ENCODE measurements at regions not wholly inside any gene's neighbourhood (a gene's known extent, or its start where the extent isn't known, plus 50 kb on each side); places are given as distances from the start of the nearest gene placed in this dataset.
A peak's percentile ranks its signal among the peaks of the same experiment; 100 is the strongest.
"Not testable (repeated sequence)": the region's sequence is repeated elsewhere in the genome, so short reads cannot be mapped to it uniquely, and the experiment has no call there.

GRCh38 chr22:22296047-22296446 lies 51.5 kb downstream of the VPREB1 start:
- not testable (repeated sequence) for DNase-seq

GRCh38 chr22:22297159-22297793 lies 52.7 kb downstream of the VPREB1 start:
- DNase-seq: not testable (repeated sequence)

GRCh38 chr22:22297794-22298653 lies 53.4 kb downstream of the VPREB1 start:
- DNase-seq: not testable (repeated sequence)

GRCh38 chr22:22298654-22299009 lies 54.0 kb downstream of the VPREB1 start:
- DNase-seq: not testable (repeated sequence)

GRCh38 chr22:22300511-22300910 lies 55.9 kb downstream of the VPREB1 start:
- DNase-seq: not testable (repeated sequence)

- DNase-seq: not testable (repeated sequence)
Measured at GRCh38 chr22:22300946-22301345, 56.4 kb downstream of the VPREB1 start.

- no peak for DNase-seq
Measured at GRCh38 chr22:22316589-22316988, 72.0 kb downstream of the VPREB1 start.

- DNase-seq: no peak
Measured at GRCh38 chr22:22318723-22319465, 74.3 kb downstream of the VPREB1 start.

- DNase-seq: peak; percentile 56
Measured at GRCh38 chr22:22321743-22322611, 77.4 kb downstream of the VPREB1 start.

GRCh38 chr22:22322792-22323191 lies 78.2 kb downstream of the VPREB1 start:
- DNase-seq: no peak

- DNase-seq: no peak
Measured at GRCh38 chr22:22327723-22328122, 83.1 kb downstream of the VPREB1 start.

- no peak for DNase-seq
Measured at GRCh38 chr22:22329792-22330191, 85.2 kb downstream of the VPREB1 start.

- not testable (repeated sequence) for DNase-seq
Measured at GRCh38 chr22:22335640-22336039, 91.1 kb downstream of the VPREB1 start.

- DNase-seq: not testable (repeated sequence)
Measured at GRCh38 chr22:22336333-22336732, 91.7 kb downstream of the VPREB1 start.

- DNase-seq: not testable (repeated sequence)
Measured at GRCh38 chr22:22338778-22339177, 94.2 kb downstream of the VPREB1 start.

- no peak for DNase-seq
Measured at GRCh38 chr22:22341736-22342135, 97.2 kb downstream of the VPREB1 start.

- DNase-seq: peak; percentile 27
Measured at GRCh38 chr22:22342697-22343580, 98.4 kb downstream of the VPREB1 start.

- DNase-seq: no peak
Measured at GRCh38 chr22:22343581-22344296, 99.2 kb downstream of the VPREB1 start.

- no peak for DNase-seq
Measured at GRCh38 chr22:22344430-22344829, 99.8 kb downstream of the VPREB1 start.

- no peak for DNase-seq
Measured at GRCh38 chr22:22345781-22346180, 101.2 kb downstream of the VPREB1 start.

All from 8988T (cell line).